Mesenchymal stem cell (in vitro differentiated cells and primary cell): ENCODE measurements at regions not wholly inside any gene's neighbourhood (a gene's known extent, or its start where the extent isn't known, plus 50 kb on each side); places are given as distances from the start of the nearest gene placed in this dataset.
A peak's percentile ranks its signal among the peaks of the same experiment; 100 is the strongest.

Source experiments
- DNase-seq: peaks from one replicate; pipeline ENCODE4 v3.0.0-alpha.2; 2013
- H2AFZ ChIP-seq: one replicate; pipeline ENCODE4 v1.6.1; 2013; ENCODE audit warnings: low read depth, mild to moderate bottlenecking, control low read depth, inconsistent platforms, low read length, moderate library complexity
- H2AK5ac ChIP-seq: 2 replicates; pipeline ENCODE4 v1.6.1; 2013; ENCODE audit warnings: low read length, moderate library complexity, mild to moderate bottlenecking, inconsistent platforms; ENCODE audit not compliant: severe bottlenecking
- H2BK120ac ChIP-seq: one replicate; pipeline ENCODE4 v1.6.1; 2013; ENCODE audit warnings: low read depth, mild to moderate bottlenecking, inconsistent platforms, low read length, moderate library complexity
- H2BK12ac ChIP-seq, 2 experiments: one replicate each; pipeline ENCODE4 v1.6.1; 2013; ENCODE audit warnings: inconsistent platforms in 2 of 2, low read length in 2 of 2, mild to moderate bottlenecking in 2 of 2, moderate library complexity in 2 of 2, control low read depth in 1 of 2
- H2BK15ac ChIP-seq: one replicate; pipeline ENCODE4 v1.6.1; 2013; ENCODE audit warnings: mild to moderate bottlenecking, low read depth, inconsistent platforms; ENCODE audit not compliant: poor library complexity, severe bottlenecking
- H2BK5ac ChIP-seq: 2 replicates; pipeline ENCODE4 v1.6.1; 2013; ENCODE audit warnings: low read depth, mild to moderate bottlenecking, low read length, control low read depth, inconsistent platforms; ENCODE audit not compliant: poor library complexity, severe bottlenecking
- H3K14ac ChIP-seq, 2 experiments: one replicate each; pipeline ENCODE4 v1.6.1; 2013; ENCODE audit warnings: inconsistent platforms in 2 of 2, low read length in 2 of 2, control low read depth in 1 of 2, mild to moderate bottlenecking in 1 of 2, moderate library complexity in 1 of 2
- H3K18ac ChIP-seq, 2 experiments: one replicate each; pipeline ENCODE4 v1.6.1; 2013; ENCODE audit warnings: inconsistent platforms in 2 of 2, low read length in 2 of 2, control low read depth in 1 of 2, low read depth in 1 of 2, mild to moderate bottlenecking in 1 of 2
- H3K23ac ChIP-seq, 2 experiments: one replicate each; pipeline ENCODE4 v1.6.1; 2013; ENCODE audit warnings: inconsistent platforms in 2 of 2, low read length in 2 of 2, mild to moderate bottlenecking in 2 of 2, moderate library complexity in 2 of 2, control low read depth in 1 of 2
- H3K27ac ChIP-seq: 2 replicates; pipeline ENCODE4 v1.5.1; 2013; ENCODE audit warnings: mild to moderate bottlenecking, moderate library complexity, low read length, control low read depth, inconsistent platforms; ENCODE audit not compliant: poor library complexity, severe bottlenecking
- H3K27me3 ChIP-seq, 2 experiments: 2 replicates each; pipeline versions ENCODE4 v1.6.1 to v1.7.0; 2013; ENCODE audit warnings: low read length in 2 of 2, mild to moderate bottlenecking in 2 of 2, moderate library complexity in 2 of 2, control low read depth in 1 of 2, inconsistent platforms in 1 of 2; ENCODE audit not compliant: control insufficient read depth in 1 of 2, insufficient read depth in 1 of 2
- H3K36me3 ChIP-seq, 2 experiments: 2 replicates each; pipeline versions ENCODE4 v1.6.1 to v1.7.0; 2013; ENCODE audit warnings: low read length in 2 of 2, control low read depth in 1 of 2, inconsistent platforms in 1 of 2, low read depth in 1 of 2, mild to moderate bottlenecking in 1 of 2; ENCODE audit not compliant: insufficient read depth in 2 of 2, control insufficient read depth in 1 of 2
- H3K4ac ChIP-seq, 2 experiments: one replicate each; pipeline ENCODE4 v1.6.1; 2013; ENCODE audit warnings: inconsistent platforms in 2 of 2, low read length in 2 of 2, mild to moderate bottlenecking in 2 of 2, moderate library complexity in 2 of 2, control low read depth in 1 of 2, low read depth in 1 of 2
- H3K4me1 ChIP-seq: 2 replicates; pipeline ENCODE4 v1.6.1; 2013; ENCODE audit warnings: low read depth, low read length, control low read depth; ENCODE audit not compliant: control insufficient read depth, insufficient read depth
- H3K4me2 ChIP-seq: 2 replicates; pipeline ENCODE4 v1.6.1; 2013; ENCODE audit warnings: low read length, mild to moderate bottlenecking, inconsistent platforms; ENCODE audit not compliant: poor library complexity, severe bottlenecking
- H3K4me3 ChIP-seq, 2 experiments: 2 replicates each; pipeline versions ENCODE4 v1.5.1 to v1.7.0; 2013; ENCODE audit warnings: low read length in 2 of 2, mild to moderate bottlenecking in 2 of 2, control low read depth in 1 of 2, low read depth in 1 of 2; ENCODE audit not compliant: insufficient read depth in 1 of 2
- H3K79me1 ChIP-seq: replicated peaks from 2 replicates; pipeline ENCODE4 v1.6.1; 2013; ENCODE audit warnings: mild to moderate bottlenecking, control low read depth, low read length, inconsistent platforms; ENCODE audit not compliant: poor library complexity, severe bottlenecking
- H3K9ac ChIP-seq: 2 replicates; pipeline ENCODE4 v1.7.0; 2013; ENCODE audit warnings: mild to moderate bottlenecking, low read length, moderate library complexity
- H3K9me3 ChIP-seq: 2 replicates; pipeline ENCODE4 v1.7.0; 2013; ENCODE audit warnings: mild to moderate bottlenecking, low read length; ENCODE audit not compliant: control insufficient read depth
- H4K8ac ChIP-seq: one replicate; pipeline ENCODE4 v1.6.1; 2013; ENCODE audit warnings: inconsistent platforms, mild to moderate bottlenecking, low read length, moderate library complexity
- H4K91ac ChIP-seq: one replicate; pipeline ENCODE4 v1.6.1; 2013; ENCODE audit warnings: mild to moderate bottlenecking, low read length, inconsistent platforms
- WGBS: methylation state at CpG from one replicate; pipeline ENCODE4 v1.1.7; 2013; ENCODE audit warnings: mixed read lengths; 5-methylcytosine and 5-hydroxymethylcytosine counted together

- H3K79me1 ChIP-seq: no peaks in the 10 kb centered on the region
- no peak overlapping the region for H3K4me2 ChIP-seq
- no peak overlapping the region for H4K91ac ChIP-seq
- peaks cover 7% of the 10 kb centered on the region for H3K4me1 ChIP-seq
- whole genome bisulfite sequencing: 97% methylated on average over 2 of the region's 3 CpGs
- H3K18ac ChIP-seq: no peak overlapping the region
- no peak overlapping the region for H2BK15ac ChIP-seq
- no peak overlapping the region for H2BK120ac ChIP-seq
- peaks cover 3% of the 10 kb centered on the region for H3K9me3 ChIP-seq
- H4K8ac ChIP-seq: no peak overlapping the region
- H2AFZ ChIP-seq: no peak overlapping the region
- H3K27ac ChIP-seq: no peak overlapping the region
- H3K23ac ChIP-seq: no peak overlapping the region
- H3K36me3 ChIP-seq: peaks cover 0 to 2% of the 10 kb centered on the region in 2 experiments
- no peaks in the 10 kb centered on the region for H3K27me3 ChIP-seq
- H3K14ac ChIP-seq: no peak overlapping the region
- no peak overlapping the region for H2BK5ac ChIP-seq
- H3K4me3 ChIP-seq: no peak overlapping the region
- no peak overlapping the region for H2BK12ac ChIP-seq
- H3K9ac ChIP-seq: no peak overlapping the region
- DNase-seq: peak; percentile 29
- no peak overlapping the region for H3K4ac ChIP-seq
- H2AK5ac ChIP-seq: no peak overlapping the region
Observed at GRCh38 chr1:184166485-184166884, 115.0 kb downstream of the TSEN15 start.

DNA sequence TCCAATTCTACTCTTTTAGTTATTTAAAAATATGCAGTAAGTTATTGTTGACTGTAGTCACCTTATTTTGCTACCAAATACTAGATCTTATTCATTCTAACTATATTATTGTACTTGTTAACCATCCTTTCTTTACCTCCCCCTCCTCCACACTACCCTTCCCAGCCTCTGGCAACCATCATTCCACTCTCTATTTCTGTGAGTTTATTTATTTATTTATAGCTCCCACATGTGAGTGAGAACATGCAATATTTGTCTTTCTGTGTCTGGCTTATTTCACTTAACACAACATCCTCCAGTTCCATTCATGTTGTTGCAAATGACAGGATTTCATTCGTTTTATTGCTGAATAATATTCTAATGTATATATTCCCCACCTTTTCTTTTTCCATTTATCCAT is 115.8 kb downstream of the TSEN15 start:
- no peaks in the 10 kb centered on the region for H3K79me1 ChIP-seq
- no peak overlapping the region for H3K23ac ChIP-seq
- H3K4me3 ChIP-seq: no peak overlapping the region
- no peak overlapping the region for H2BK15ac ChIP-seq
- H3K4me1 ChIP-seq: peaks cover 7% of the 10 kb centered on the region
- H3K14ac ChIP-seq: no peak overlapping the region
- H4K91ac ChIP-seq: no peak overlapping the region
- H2BK5ac ChIP-seq: no peak overlapping the region
- DNase-seq: no peak
- H2AK5ac ChIP-seq: no peak overlapping the region
- no peaks in the 10 kb centered on the region for H3K27me3 ChIP-seq
- peaks cover 0 to 2% of the 10 kb centered on the region in 2 experiments for H3K36me3 ChIP-seq
- H3K27ac ChIP-seq: no peak overlapping the region
- H2AFZ ChIP-seq: no peak overlapping the region
- no peak overlapping the region for H3K4ac ChIP-seq
- no peak overlapping the region for H3K18ac ChIP-seq
- no CpG with 5 or more reads among the region's 1 CpG for WGBS
- no peak overlapping the region for H4K8ac ChIP-seq
- no peak overlapping the region for H2BK120ac ChIP-seq
- no peak overlapping the region for H2BK12ac ChIP-seq
- no peak overlapping the region for H3K9ac ChIP-seq
- peaks cover 3% of the 10 kb centered on the region for H3K9me3 ChIP-seq
- H3K4me2 ChIP-seq: no peak overlapping the region

- H3K18ac ChIP-seq: no peak overlapping the region
- no peak for DNase-seq
- H2BK15ac ChIP-seq: no peak overlapping the region
- no peak overlapping the region for H3K4me2 ChIP-seq
- H4K8ac ChIP-seq: no peak overlapping the region
- no peaks in the 10 kb centered on the region for H3K4me1 ChIP-seq
- no peak overlapping the region for H3K4me3 ChIP-seq
- H3K79me1 ChIP-seq: no peaks in the 10 kb centered on the region
- no peak overlapping the region for H3K14ac ChIP-seq
- H3K27ac ChIP-seq: no peak overlapping the region
- no peak overlapping the region for H2AK5ac ChIP-seq
- no peaks in the 10 kb centered on the region for H3K36me3 ChIP-seq
- H2BK5ac ChIP-seq: no peak overlapping the region
- H3K4ac ChIP-seq: no peak overlapping the region
- H3K27me3 ChIP-seq: no peaks in the 10 kb centered on the region
- no peak overlapping the region for H2AFZ ChIP-seq
- no peak overlapping the region for H2BK120ac ChIP-seq
- peaks cover 3% of the 10 kb centered on the region for H3K9me3 ChIP-seq
- no peak overlapping the region for H3K9ac ChIP-seq
- H2BK12ac ChIP-seq: no peak overlapping the region
- H3K23ac ChIP-seq: no peak overlapping the region
- no peak overlapping the region for H4K91ac ChIP-seq
Observed at GRCh38 chr1:184170719-184171118, 119.2 kb downstream of the TSEN15 start.

- Histone ChIP-seq H3K36me3 (no peaks in the 10 kb centered on the region), H3K27me3 (no peaks in the 10 kb centered on the region), H3K4me3 (no peak overlapping the region), H3K18ac (no peak overlapping the region), H2BK120ac (no peak overlapping the region), H3K27ac (no peak overlapping the region), H3K9ac (no peak overlapping the region), H2BK5ac (no peak overlapping the region), H4K91ac (no peak overlapping the region), H3K4ac (no peak overlapping the region), H3K23ac (no peak overlapping the region), H2AFZ (no peak overlapping the region), H4K8ac (no peak overlapping the region), H3K79me1 (no peaks in the 10 kb centered on the region), H3K14ac (no peak overlapping the region), H2BK15ac (no peak overlapping the region), H3K9me3 (no peaks in the 10 kb centered on the region), H2BK12ac (no peak overlapping the region), H3K4me2 (no peak overlapping the region), H2AK5ac (no peak overlapping the region), H3K4me1 (no peaks in the 10 kb centered on the region)
- no peak for DNase-seq
- 94% methylated on average over 2 of the region's 2 CpGs for WGBS
Observed at GRCh38 chr1:184176058-184176457, 124.5 kb downstream of the TSEN15 start.
